OCI-LY7 (cell line): ENCODE measurements at regions not wholly inside any gene's neighbourhood (a gene's known extent, or its start where the extent isn't known, plus 50 kb on each side); places are given as distances from the start of the nearest gene placed in this dataset.

Experiments
- BruUV-seq: library from RNA; stranded (reverse); fragments of 400-500 nt; replicated peaks from 2 replicates; lab custom pipeline; 2021; lab: Mats Ljungman, UMichigan
- CTCF ChIA-PET: fragments of 300-600 bp; sonication (Branson Sonifier 250); formaldehyde crosslinking; loops from one replicate; lab custom pipeline; 2022; ENCODE audit warnings: antibody characterized with exemption; ENCODE audit not compliant: unreplicated experiment; lab: Charles Lee
- POLR2A ChIA-PET: fragments of 300-600 bp; sonication (Branson Sonifier 250); formaldehyde crosslinking; loops from one replicate; lab custom pipeline; 2022; ENCODE audit warnings: antibody characterized with exemption; lab: Charles Lee
- DNase-seq: peaks from one replicate; pipeline ENCODE4 v3.0.0-alpha.2; 2015; ENCODE audit warnings: low spot score
- H2AFZ ChIP-seq: fragments of 200-600 bp; sonication (generic), shearing (Covaris generic); 2 replicates; pipeline ENCODE4 v1.6.1; 2014; ENCODE audit warnings: mild to moderate bottlenecking, antibody characterized with exemption, low read length, moderate library complexity
- H3K27ac ChIP-seq: fragments of 200-600 bp; sonication (generic); 2 replicates; pipeline ENCODE4 v1.5.1; 2014; ENCODE audit warnings: mixed run types, low read depth, mild to moderate bottlenecking, moderate library complexity, low read length, inconsistent platforms; ENCODE audit not compliant: poor library complexity, severe bottlenecking
- H3K36me3 ChIP-seq: fragments of 200-600 bp; sonication (generic); 2 replicates; pipeline ENCODE4 v1.6.1; 2014; ENCODE audit warnings: mild to moderate bottlenecking, antibody characterized with exemption, low read length, moderate library complexity, mixed read lengths; ENCODE audit not compliant: insufficient read depth
- H3K4me1 ChIP-seq: fragments of 200-600 bp; sonication (generic); 2 replicates; pipeline ENCODE4 v1.5.1; 2014; ENCODE audit warnings: mild to moderate bottlenecking, low read length; ENCODE audit not compliant: insufficient read depth, poor library complexity, severe bottlenecking
- H3K4me2 ChIP-seq: fragments of 200-600 bp; sonication (generic); 2 replicates; pipeline ENCODE4 v1.6.1; 2014; ENCODE audit warnings: mild to moderate bottlenecking, low read length
- H3K4me3 ChIP-seq: fragments of 200-600 bp; sonication (generic); 2 replicates; pipeline ENCODE4 v1.5.1; 2014; ENCODE audit warnings: mild to moderate bottlenecking, low read depth, low read length; ENCODE audit not compliant: poor library complexity, severe bottlenecking
- H3K79me2 ChIP-seq: fragments of 200-600 bp; sonication (generic); 2 replicates; pipeline ENCODE4 v1.6.1; 2016; ENCODE audit warnings: low read depth, mild to moderate bottlenecking, low read length, moderate library complexity, mixed read lengths; ENCODE audit not compliant: insufficient read depth
- H3K9me2 ChIP-seq: fragments of 200-600 bp; sonication (generic); 2 replicates; pipeline ENCODE4 v1.6.1; 2016; ENCODE audit warnings: mild to moderate bottlenecking, low read length, mixed read lengths; ENCODE audit not compliant: insufficient read depth
- H3K9me3 ChIP-seq: fragments of 200-600 bp; sonication (generic); 2 replicates; pipeline ENCODE4 v1.6.1; 2014; ENCODE audit warnings: mild to moderate bottlenecking, mixed run types, low read length, mixed read lengths
- H4K20me1 ChIP-seq: fragments of 200-600 bp; sonication (generic); 2 replicates; pipeline ENCODE4 v1.6.1; 2014; ENCODE audit warnings: mild to moderate bottlenecking, antibody characterized with exemption, low read length, moderate library complexity, mixed read lengths; ENCODE audit not compliant: insufficient read depth
- CTCF ChIP-seq: fragments of 200-600 bp; sonication (generic); conservative IDR thresholded peaks from 2 replicates; pipeline ENCODE4 v1.5.1; 2014; ENCODE audit warnings: mild to moderate bottlenecking, antibody characterized with exemption, low read length, moderate library complexity, mixed read lengths
- EZH2phosphoT487 ChIP-seq: fragments of 200-600 bp; sonication (generic); IDR thresholded peaks from 2 replicates; pipeline ENCODE4 v1.6.1; 2018; ENCODE audit warnings: low read depth, borderline replicate concordance, mild to moderate bottlenecking, mixed run types, antibody characterized with exemption, low read length, moderate library complexity, mixed read lengths
- intact Hi-C: fragments of 100-400 bp; cut with micrococcal nuclease; formaldehyde crosslinking; loops from one replicate; pipeline ENCODE4 v1.10.0; 2022; ENCODE audit not compliant: unreplicated experiment

DNA sequence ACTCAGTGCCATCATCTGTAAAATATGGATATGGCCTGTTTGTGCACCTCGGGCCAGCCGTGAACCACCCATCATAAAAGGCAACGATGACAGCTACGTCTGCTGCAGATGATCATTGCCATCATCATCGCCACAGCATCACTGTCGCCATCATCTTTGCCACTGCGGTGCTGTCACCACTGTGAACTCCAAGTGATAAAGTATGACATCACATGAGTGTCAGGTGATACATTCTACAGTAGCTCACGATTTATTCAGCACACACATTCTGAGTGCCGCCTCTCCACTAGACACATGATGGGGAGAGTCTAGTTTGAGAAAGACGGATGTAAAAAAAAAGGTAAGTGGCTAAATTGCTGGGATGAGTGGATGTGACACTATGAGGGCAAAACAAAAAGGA lies 755.4 kb upstream of the RAB6C start:
- H3K27ac ChIP-seq: no peak overlapping the region
- no peak overlapping the region for H3K4me3 ChIP-seq
- H3K9me3 ChIP-seq: no peaks in the 10 kb centered on the region
- no peaks in the 10 kb centered on the region for H3K36me3 ChIP-seq
- no peak for DNase-seq
- TF ChIP-seq CTCF (no peak), EZH2phosphoT487 (no peak)
- ChIA-PET POLR2A (no interaction called here), CTCF (no interaction called here)
- no peaks in the 10 kb centered on the region for H3K79me2 ChIP-seq
- no peaks in the 10 kb centered on the region for H3K9me2 ChIP-seq
- H3K4me2 ChIP-seq: no peak overlapping the region
- BruUV-seq: no TSS peak
- H2AFZ ChIP-seq: no peak overlapping the region
- intact Hi-C loops: no loop called here
- no peaks in the 10 kb centered on the region for H4K20me1 ChIP-seq
- no peaks in the 10 kb centered on the region for H3K4me1 ChIP-seq

GRCh38 chr2:129224486-129224885 lies 755.0 kb upstream of the RAB6C start:
- CTCF ChIA-PET: no interaction called here

DNA sequence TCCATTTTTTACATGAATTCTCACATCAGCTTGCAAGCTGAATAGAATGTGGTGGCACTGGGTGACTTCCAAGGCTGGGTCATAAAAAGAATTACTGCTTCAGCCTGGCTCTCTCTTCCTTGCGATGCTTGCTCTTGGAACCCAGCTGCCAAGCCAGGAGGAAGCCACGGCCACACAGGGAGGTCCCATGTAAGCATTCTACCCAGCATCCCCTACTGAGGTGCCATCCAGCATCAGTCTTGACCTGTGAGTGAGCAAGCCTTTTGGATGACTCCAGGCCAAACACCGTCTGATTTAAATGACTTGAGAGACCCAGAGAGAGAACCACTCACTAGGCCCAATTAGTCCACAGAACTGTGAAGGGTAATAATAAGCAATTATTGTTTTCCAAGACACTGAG lies 750.3 kb upstream of the RAB6C start:
- H3K4me1 ChIP-seq: no peaks in the 10 kb centered on the region
- H3K27ac ChIP-seq: no peak overlapping the region
- no peaks in the 10 kb centered on the region for H3K9me2 ChIP-seq
- POLR2A ChIA-PET: no interaction called here
- H3K4me3 ChIP-seq: no peak overlapping the region
- CTCF ChIA-PET: no interaction called here
- H3K4me2 ChIP-seq: no peak overlapping the region
- DNase-seq: no peak
- H4K20me1 ChIP-seq: no peaks in the 10 kb centered on the region
- no peaks in the 10 kb centered on the region for H3K9me3 ChIP-seq
- H2AFZ ChIP-seq: no peak overlapping the region
- H3K36me3 ChIP-seq: no peaks in the 10 kb centered on the region
- H3K79me2 ChIP-seq: no peaks in the 10 kb centered on the region
- intact Hi-C loops: no loop called here
- no TSS peak for BruUV-seq
- TF ChIP-seq EZH2phosphoT487 (no peak), CTCF (no peak)

More at GRCh38 chr2:129224486-129224885, 755.0 kb upstream of the RAB6C start:
- Histone ChIP-seq H2AFZ (no peak overlapping the region), H3K9me3 (no peaks in the 10 kb centered on the region), H3K27ac (no peak overlapping the region), H3K36me3 (no peaks in the 10 kb centered on the region), H3K4me3 (no peak overlapping the region), H3K4me2 (no peak overlapping the region), H3K9me2 (no peaks in the 10 kb centered on the region), H4K20me1 (no peaks in the 10 kb centered on the region), H3K4me1 (no peaks in the 10 kb centered on the region), H3K79me2 (no peaks in the 10 kb centered on the region)
- no peak for TF ChIP-seq CTCF
- TF ChIP-seq EZH2phosphoT487: no peak
- no peak for DNase-seq
- POLR2A ChIA-PET: no interaction called here
- BruUV-seq: no TSS peak
- intact Hi-C loops: no loop called here
